GM20000 (cell line): ENCODE measurements at regions not wholly inside any gene's neighbourhood (a gene's known extent, or its start where the extent isn't known, plus 50 kb on each side); places are given as distances from the start of the nearest gene placed in this dataset.

Experiments
- DNase-seq: peaks from one replicate; pipeline ENCODE4 v3.0.0; 2012; ENCODE audit warnings: low spot score
- TF ChIP-seq, protein P1 (sequence below): IDR thresholded peaks from 2 replicates; pipeline ENCODE4 v1.5.1; 2012; ENCODE audit warnings: mild to moderate bottlenecking, control low read depth; ENCODE audit errors: extremely low read depth, missing control alignments

- DNase-seq = no peak
- TF ChIP-seq, protein P1, sequence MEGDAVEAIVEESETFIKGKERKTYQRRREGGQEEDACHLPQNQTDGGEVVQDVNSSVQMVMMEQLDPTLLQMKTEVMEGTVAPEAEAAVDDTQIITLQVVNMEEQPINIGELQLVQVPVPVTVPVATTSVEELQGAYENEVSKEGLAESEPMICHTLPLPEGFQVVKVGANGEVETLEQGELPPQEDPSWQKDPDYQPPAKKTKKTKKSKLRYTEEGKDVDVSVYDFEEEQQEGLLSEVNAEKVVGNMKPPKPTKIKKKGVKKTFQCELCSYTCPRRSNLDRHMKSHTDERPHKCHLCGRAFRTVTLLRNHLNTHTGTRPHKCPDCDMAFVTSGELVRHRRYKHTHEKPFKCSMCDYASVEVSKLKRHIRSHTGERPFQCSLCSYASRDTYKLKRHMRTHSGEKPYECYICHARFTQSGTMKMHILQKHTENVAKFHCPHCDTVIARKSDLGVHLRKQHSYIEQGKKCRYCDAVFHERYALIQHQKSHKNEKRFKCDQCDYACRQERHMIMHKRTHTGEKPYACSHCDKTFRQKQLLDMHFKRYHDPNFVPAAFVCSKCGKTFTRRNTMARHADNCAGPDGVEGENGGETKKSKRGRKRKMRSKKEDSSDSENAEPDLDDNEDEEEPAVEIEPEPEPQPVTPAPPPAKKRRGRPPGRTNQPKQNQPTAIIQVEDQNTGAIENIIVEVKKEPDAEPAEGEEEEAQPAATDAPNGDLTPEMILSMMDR = no peak
These were observed 369.6 kb upstream of the MAF start for GRCh38 chr16:79970087-79970486.

DNA sequence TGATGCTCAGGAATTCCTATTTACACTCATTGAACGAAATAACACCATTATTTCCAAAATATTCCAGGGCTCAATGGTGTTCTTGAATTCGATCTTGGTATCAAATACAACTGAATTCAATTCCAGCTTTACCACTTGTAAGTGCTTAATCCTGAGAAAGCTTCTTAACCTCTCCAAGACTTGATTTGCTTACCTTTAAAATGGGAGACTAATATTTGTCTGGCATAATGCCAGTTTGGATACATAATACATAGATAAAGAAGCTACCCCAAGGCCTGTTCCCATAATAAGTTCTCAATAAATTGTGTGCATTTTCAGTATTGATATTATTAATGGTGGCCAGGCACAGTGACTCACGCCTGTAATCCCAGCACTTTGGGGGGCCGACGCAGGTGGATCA, 368.9 kb upstream of the MAF start:
- TF ChIP-seq, protein P1 = no peak
- no peak for DNase-seq

- DNase-seq = no peak
- TF ChIP-seq, protein P1 = no peak
These were observed 365.7 kb upstream of the MAF start for GRCh38 chr16:79966226-79966625.

GRCh38 chr16:79965718-79966117, 365.2 kb upstream of the MAF start:
- TF ChIP-seq, protein P1 = no peak
- DNase-seq = no peak

DNA sequence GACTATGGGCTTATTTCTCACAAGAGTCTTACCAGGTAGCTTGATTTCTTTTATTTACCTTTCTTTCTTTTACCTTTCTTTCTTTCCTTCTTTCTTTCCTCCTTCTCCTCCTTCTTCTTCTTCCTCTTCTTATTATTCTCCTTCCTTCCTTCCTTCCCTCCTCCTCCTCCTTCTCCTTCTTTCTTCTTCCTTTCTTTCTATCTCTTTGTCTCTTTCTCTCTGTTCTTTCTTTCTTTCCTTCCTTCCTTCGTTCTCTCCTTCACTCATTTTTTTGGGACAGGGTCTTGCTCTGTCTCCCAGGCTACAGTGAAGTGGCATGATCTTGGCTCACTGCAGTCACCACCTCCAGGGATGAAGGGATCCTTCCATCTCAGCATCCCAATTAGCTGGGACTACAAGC, 363.6 kb upstream of the MAF start:
- DNase-seq = no peak
- TF ChIP-seq, protein P1 = no peak

GRCh38 chr16:79962962-79963361, 362.4 kb upstream of the MAF start:
- TF ChIP-seq, protein P1 = no peak
- DNase-seq = no peak

DNA sequence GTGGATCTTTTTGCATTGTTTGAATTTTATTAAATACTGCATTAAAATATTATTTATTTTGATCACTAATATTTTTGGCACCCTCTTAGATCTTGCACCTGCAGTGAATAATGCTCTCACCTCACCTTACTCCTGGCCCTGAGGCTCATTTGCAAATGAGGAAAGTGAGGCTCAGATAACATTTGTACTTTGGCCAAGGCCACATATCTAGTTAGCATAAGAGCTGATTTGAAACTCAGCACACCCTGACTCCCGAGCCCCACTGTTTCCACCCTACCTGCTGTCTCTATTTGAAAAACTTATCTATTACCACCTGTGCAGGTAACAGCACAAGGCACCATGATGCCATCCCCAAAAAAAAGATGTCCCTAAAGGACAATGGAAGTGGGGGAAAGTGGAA, 358.7 kb upstream of the MAF start:
- TF ChIP-seq, protein P1 = no peak
- no peak for DNase-seq
